ENCODE measurements at regions not wholly inside any gene's neighbourhood (a gene's known extent, or its start where the extent isn't known, plus 50 kb on each side); places are given as distances from the start of the nearest gene placed in this dataset.
"Not testable (repeated sequence)": the region's sequence is repeated elsewhere in the genome, so short reads cannot be mapped to it uniquely, and the experiment has no call there.

DNA sequence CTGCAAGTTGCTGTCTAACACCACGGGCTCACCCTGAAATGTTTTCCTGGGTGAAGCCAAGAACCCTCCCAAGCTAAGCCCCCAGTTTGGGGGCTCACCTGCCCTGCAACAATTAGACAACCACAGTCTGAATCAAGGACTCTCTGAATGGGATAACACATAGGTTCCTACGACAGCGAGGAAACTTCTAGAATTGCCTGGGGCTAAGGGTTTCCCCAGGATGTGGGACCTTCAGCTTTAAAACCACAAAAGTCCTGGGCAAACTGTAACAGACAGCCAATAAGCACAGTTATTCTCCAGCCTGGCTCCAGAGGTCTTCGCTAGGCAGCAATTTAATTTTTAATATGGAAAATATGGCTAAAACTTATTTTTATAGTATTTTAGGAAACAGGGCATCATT lies 162.6 kb downstream of the PRKX start:
- peaks cover 3% of the 10 kb centered on the region for H3K27me3 ChIP-seq (ENCODE audit: control insufficient read depth, insufficient read depth, low read length)

GRCh38 chrX:3550160-3550751 lies 163.2 kb downstream of the PRKX start:
- Histone ChIP-seq H3K36me3 (ENCODE audit: control insufficient read depth, insufficient read depth, low read length) (no peaks in the 10 kb centered on the region), H3K27ac (ENCODE audit: low read length) (no peak overlapping the region), H3K4me1 (ENCODE audit: control insufficient read depth, insufficient read depth, low read length) (peaks cover 2% of the 10 kb centered on the region), H3K4me3 (ENCODE audit: low read length) (no peak overlapping the region), H3K27me3 (ENCODE audit: control insufficient read depth, insufficient read depth, low read length) (peaks cover 3% of the 10 kb centered on the region), H3K9me3 (replicated peaks; ENCODE audit: control insufficient read depth, low read depth, low read length) (no peaks in the 10 kb centered on the region)
- 93% methylated on average over 3 of the region's 8 CpGs for WGBS (ENCODE audit: insufficient coverage)
- DNase-seq, result no peak

More for the DNA sequence above, 162.6 kb downstream of the PRKX start:
- no peak overlapping the region for H3K27ac ChIP-seq (ENCODE audit: low read length)
- no peak overlapping the region for H3K4me3 ChIP-seq (ENCODE audit: low read length)
- peaks cover 2% of the 10 kb centered on the region for H3K4me1 ChIP-seq (ENCODE audit: control insufficient read depth, insufficient read depth, low read length)
- no peak for DNase-seq
- no peaks in the 10 kb centered on the region for H3K9me3 ChIP-seq (replicated peaks; ENCODE audit: control insufficient read depth, low read depth, low read length)
- no peaks in the 10 kb centered on the region for H3K36me3 ChIP-seq (ENCODE audit: control insufficient read depth, insufficient read depth, low read length)
- WGBS (ENCODE audit: insufficient coverage), result 85% methylated on average over 3 of the region's 4 CpGs

GRCh38 chrX:3549411-3549911 lies 164.0 kb downstream of the PRKX start:
- H3K4me3 ChIP-seq (ENCODE audit: low read length), result peak overlapping the region; percentile 15
- H3K4me1 ChIP-seq (ENCODE audit: control insufficient read depth, insufficient read depth, low read length), result peaks cover 2% of the 10 kb centered on the region
- 25% methylated on average over 7 of the region's 13 CpGs for WGBS (ENCODE audit: insufficient coverage)
- H3K27me3 ChIP-seq (ENCODE audit: control insufficient read depth, insufficient read depth, low read length), result peaks cover 3% of the 10 kb centered on the region
- peak; percentile 75 for DNase-seq
- no peaks in the 10 kb centered on the region for H3K36me3 ChIP-seq (ENCODE audit: control insufficient read depth, insufficient read depth, low read length)
- peak overlapping the region; percentile 55 for H3K27ac ChIP-seq (ENCODE audit: low read length)
- H3K9me3 ChIP-seq (replicated peaks; ENCODE audit: control insufficient read depth, low read depth, low read length), result no peaks in the 10 kb centered on the region

GRCh38 chrX:3548765-3549391 lies 164.6 kb downstream of the PRKX start:
- peak overlapping the region; percentile 55 for H3K27ac ChIP-seq (ENCODE audit: low read length)
- H3K4me1 ChIP-seq (ENCODE audit: control insufficient read depth, insufficient read depth, low read length), result peaks cover 2% of the 10 kb centered on the region
- WGBS (ENCODE audit: insufficient coverage), result 8% methylated on average over 4 of the region's 15 CpGs
- no peaks in the 10 kb centered on the region for H3K9me3 ChIP-seq (replicated peaks; ENCODE audit: control insufficient read depth, low read depth, low read length)
- DNase-seq, result peak; percentile 90
- H3K4me3 ChIP-seq (ENCODE audit: low read length), result peak overlapping the region; percentile 15
- no peaks in the 10 kb centered on the region for H3K36me3 ChIP-seq (ENCODE audit: control insufficient read depth, insufficient read depth, low read length)
- peaks cover 3% of the 10 kb centered on the region for H3K27me3 ChIP-seq (ENCODE audit: control insufficient read depth, insufficient read depth, low read length)

- 59% methylated on average over 4 of the region's 5 CpGs for WGBS (ENCODE audit: insufficient coverage)
- H3K4me1 ChIP-seq (ENCODE audit: control insufficient read depth, insufficient read depth, low read length), result peaks cover 2% of the 10 kb centered on the region
- no peaks in the 10 kb centered on the region for H3K9me3 ChIP-seq (replicated peaks; ENCODE audit: control insufficient read depth, low read depth, low read length)
- peaks cover 3% of the 10 kb centered on the region for H3K27me3 ChIP-seq (ENCODE audit: control insufficient read depth, insufficient read depth, low read length)
- no peak overlapping the region for H3K4me3 ChIP-seq (ENCODE audit: low read length)
- no peaks in the 10 kb centered on the region for H3K36me3 ChIP-seq (ENCODE audit: control insufficient read depth, insufficient read depth, low read length)
- no peak for DNase-seq
- no peak overlapping the region for H3K27ac ChIP-seq (ENCODE audit: low read length)
These were observed 167.5 kb downstream of the PRKX start for GRCh38 chrX:3545901-3546300.

- H3K27ac ChIP-seq (ENCODE audit: low read length), result no peak overlapping the region
- 100% methylated on average over 1 of the region's 2 CpGs for WGBS (ENCODE audit: insufficient coverage)
- no peak for DNase-seq
- H3K4me3 ChIP-seq (ENCODE audit: low read length), result no peak overlapping the region
- H3K4me1 ChIP-seq (ENCODE audit: control insufficient read depth, insufficient read depth, low read length), result no peaks in the 10 kb centered on the region
- H3K27me3 ChIP-seq (ENCODE audit: control insufficient read depth, insufficient read depth, low read length), result peaks cover 3% of the 10 kb centered on the region
- no peaks in the 10 kb centered on the region for H3K36me3 ChIP-seq (ENCODE audit: control insufficient read depth, insufficient read depth, low read length)
- H3K9me3 ChIP-seq (replicated peaks; ENCODE audit: control insufficient read depth, low read depth, low read length), result no peaks in the 10 kb centered on the region
These were observed 172.1 kb downstream of the PRKX start for GRCh38 chrX:3541336-3541735.

DNA sequence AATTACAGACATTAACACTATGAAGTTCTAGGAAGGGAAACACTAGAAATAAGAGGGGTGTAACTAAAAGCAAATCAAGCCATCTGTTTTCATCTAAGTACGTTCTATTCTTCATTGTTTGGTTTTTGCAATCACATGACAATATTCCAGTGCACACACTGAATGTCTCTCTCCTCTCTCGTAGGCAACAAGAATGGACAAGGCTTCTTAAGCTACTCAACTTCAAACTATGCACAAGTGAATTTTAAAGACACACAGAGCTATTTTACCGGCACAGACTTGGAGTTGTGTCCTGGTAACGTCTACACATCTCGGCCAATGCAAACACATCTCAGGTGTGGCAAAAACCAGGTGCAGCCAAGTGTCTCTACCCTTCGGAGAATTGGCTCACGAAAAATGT lies 173.3 kb downstream of the PRKX start:
- H3K27me3 ChIP-seq (ENCODE audit: control insufficient read depth, insufficient read depth, low read length), result peaks cover 3% of the 10 kb centered on the region
- WGBS (ENCODE audit: insufficient coverage), result 85% methylated on average over 4 of the region's 7 CpGs
- no peaks in the 10 kb centered on the region for H3K4me1 ChIP-seq (ENCODE audit: control insufficient read depth, insufficient read depth, low read length)
- no peak overlapping the region for H3K27ac ChIP-seq (ENCODE audit: low read length)
- H3K9me3 ChIP-seq (replicated peaks; ENCODE audit: control insufficient read depth, low read depth, low read length), result peaks cover 5% of the 10 kb centered on the region
- H3K36me3 ChIP-seq (ENCODE audit: control insufficient read depth, insufficient read depth, low read length), result no peaks in the 10 kb centered on the region
- no peak overlapping the region for H3K4me3 ChIP-seq (ENCODE audit: low read length)
- no peak for DNase-seq

GRCh38 chrX:3532581-3533085 lies 180.8 kb downstream of the PRKX start:
- no peak for DNase-seq
- Histone ChIP-seq H3K9me3 (replicated peaks; ENCODE audit: control insufficient read depth, low read depth, low read length) (peaks cover 14% of the 10 kb centered on the region), H3K27ac (ENCODE audit: low read length) (no peak overlapping the region), H3K27me3 (ENCODE audit: control insufficient read depth, insufficient read depth, low read length) (no peaks in the 10 kb centered on the region), H3K36me3 (ENCODE audit: control insufficient read depth, insufficient read depth, low read length) (no peaks in the 10 kb centered on the region), H3K4me1 (ENCODE audit: control insufficient read depth, insufficient read depth, low read length) (no peaks in the 10 kb centered on the region), H3K4me3 (ENCODE audit: low read length) (no peak overlapping the region)
- WGBS (ENCODE audit: insufficient coverage), result no CpG with 5 or more reads among the region's 3 CpGs

GRCh38 chrX:3531435-3531834 lies 182.0 kb downstream of the PRKX start:
- H3K4me1 ChIP-seq (ENCODE audit: control insufficient read depth, insufficient read depth, low read length); DNase-seq; H3K27me3 ChIP-seq (ENCODE audit: control insufficient read depth, insufficient read depth, low read length); H3K36me3 ChIP-seq (ENCODE audit: control insufficient read depth, insufficient read depth, low read length); H3K4me3 ChIP-seq (ENCODE audit: low read length); H3K27ac ChIP-seq (ENCODE audit: low read length): not testable (repeated sequence)
- WGBS (ENCODE audit: insufficient coverage), result no CpG with 5 or more reads among the region's 3 CpGs
- H3K9me3 ChIP-seq (replicated peaks; ENCODE audit: control insufficient read depth, low read depth, low read length), result peaks cover 14% of the 10 kb centered on the region

- Histone ChIP-seq H3K4me3 (ENCODE audit: low read length) (no peak overlapping the region), H3K4me1 (ENCODE audit: control insufficient read depth, insufficient read depth, low read length) (peaks cover 8% of the 10 kb centered on the region), H3K27ac (ENCODE audit: low read length) (peak overlapping the region; percentile 65), H3K36me3 (ENCODE audit: control insufficient read depth, insufficient read depth, low read length) (no peaks in the 10 kb centered on the region), H3K27me3 (ENCODE audit: control insufficient read depth, insufficient read depth, low read length) (no peaks in the 10 kb centered on the region), H3K9me3 (replicated peaks; ENCODE audit: control insufficient read depth, low read depth, low read length) (peaks cover 5% of the 10 kb centered on the region)
- DNase-seq, result peak; percentile 77
- 24% methylated on average over 2 of the region's 5 CpGs for WGBS (ENCODE audit: insufficient coverage)
These were observed 183.1 kb upstream of the MXRA5 start for GRCh38 chrX:3529466-3530010.
